T-helper 1 cell treated with Interleukin-12 subunit alpha and Interleukin-12 subunit beta and Interleukin-4 antibody, amounts not matched to agents 30 ng/mL and 1 ng/mL, for 36 hours (primary cell): ENCODE measurements at regions not wholly inside any gene's neighbourhood (a gene's known extent, or its start where the extent isn't known, plus 50 kb on each side); places are given as distances from the start of the nearest gene placed in this dataset.

Experiments
- intact Hi-C: fragments of 100-400 bp; cut with micrococcal nuclease; formaldehyde crosslinking; loops from one replicate; pipeline ENCODE4 v1.15.1; 2024

DNA sequence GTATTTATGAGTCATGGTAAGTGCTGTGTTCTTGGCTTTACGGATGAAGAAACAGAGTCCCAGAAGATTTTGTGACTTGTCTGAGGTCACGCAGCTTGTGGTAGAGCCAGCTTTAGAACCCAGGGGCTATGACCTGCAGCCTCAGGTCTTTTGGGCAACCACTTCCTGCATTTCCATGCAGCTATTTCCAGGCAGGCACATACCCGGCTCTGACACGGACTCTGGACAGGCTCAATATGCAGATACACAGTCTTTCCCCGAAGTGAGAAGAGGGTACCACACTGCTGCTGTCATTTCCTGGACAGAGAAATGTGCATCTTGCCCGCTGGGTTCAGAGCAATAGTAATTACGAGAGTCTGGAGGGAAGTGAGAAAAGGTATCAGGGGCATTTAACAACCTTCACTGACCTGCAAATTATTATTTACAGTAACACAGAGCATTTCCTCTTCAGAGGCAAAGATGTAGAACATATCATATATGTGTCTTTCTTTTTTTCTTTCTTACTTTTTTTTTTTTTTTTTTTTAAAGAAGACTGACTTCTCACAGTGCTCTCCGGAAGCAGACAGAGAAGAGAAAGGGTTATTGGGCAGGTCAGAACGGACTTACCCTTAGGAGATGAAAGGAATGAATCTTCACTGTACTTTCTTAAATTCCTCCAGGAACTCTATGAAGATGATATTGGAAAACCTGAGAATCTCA, 185.1 kb downstream of the CLIC5 start:
- intact Hi-C loops: loop anchor here (1.0 to 5.0 kb wide), 6 partner anchors 28 to 898 kb away; partner anchors contain the start of gene CLIC5

DNA sequence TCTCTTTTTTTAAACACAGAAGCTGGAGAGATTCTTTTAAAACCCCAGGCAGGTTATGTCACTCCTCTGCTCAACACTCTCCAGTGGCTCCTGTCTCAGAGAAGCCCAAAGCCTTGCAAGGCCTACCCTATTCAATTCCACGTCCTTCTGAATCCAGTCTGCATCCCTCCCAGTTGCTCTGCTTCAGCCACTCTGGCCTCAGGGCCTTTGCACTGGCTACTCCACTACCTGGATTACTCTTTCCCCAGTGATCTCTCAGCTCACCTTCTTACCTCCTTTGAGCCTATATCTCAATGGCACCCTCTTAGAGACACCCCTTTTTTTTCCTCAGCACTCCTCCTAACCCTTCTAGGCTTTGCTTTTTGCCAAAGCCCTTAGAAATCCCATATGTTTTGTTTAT, 185.8 kb downstream of the CLIC5 start:
- intact Hi-C loops: loop anchor here (1.0 to 5.0 kb wide), 6 partner anchors 28 to 898 kb away; partner anchors contain the start of gene CLIC5

DNA sequence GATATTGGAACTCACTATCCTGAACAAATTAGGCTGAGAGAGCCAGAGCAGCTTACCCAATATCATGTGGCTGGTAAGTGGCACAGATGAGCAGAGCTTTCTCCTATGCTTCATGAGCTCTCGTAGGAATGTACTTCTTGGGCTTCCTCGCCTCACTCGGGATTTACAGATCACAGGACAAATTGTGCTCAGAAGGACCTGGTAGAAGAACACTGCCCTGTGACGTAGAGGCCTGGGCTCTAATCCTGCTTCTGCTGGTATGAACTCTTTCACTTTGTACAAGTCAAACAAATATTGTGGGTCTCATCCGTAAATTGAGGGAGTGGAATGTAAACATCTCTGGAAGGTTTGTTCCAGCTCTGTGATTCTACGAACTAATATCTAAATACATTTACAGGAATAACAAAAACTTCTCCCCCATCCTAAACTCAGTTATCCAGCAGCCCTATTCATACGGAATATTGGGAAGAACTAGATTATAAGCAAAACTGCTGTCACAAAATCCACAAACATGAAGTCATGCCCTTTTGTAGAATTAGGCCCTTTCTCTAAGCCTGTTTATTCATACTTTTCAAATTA, 187.6 kb downstream of the CLIC5 start:
- intact Hi-C loops: no loop called here

DNA sequence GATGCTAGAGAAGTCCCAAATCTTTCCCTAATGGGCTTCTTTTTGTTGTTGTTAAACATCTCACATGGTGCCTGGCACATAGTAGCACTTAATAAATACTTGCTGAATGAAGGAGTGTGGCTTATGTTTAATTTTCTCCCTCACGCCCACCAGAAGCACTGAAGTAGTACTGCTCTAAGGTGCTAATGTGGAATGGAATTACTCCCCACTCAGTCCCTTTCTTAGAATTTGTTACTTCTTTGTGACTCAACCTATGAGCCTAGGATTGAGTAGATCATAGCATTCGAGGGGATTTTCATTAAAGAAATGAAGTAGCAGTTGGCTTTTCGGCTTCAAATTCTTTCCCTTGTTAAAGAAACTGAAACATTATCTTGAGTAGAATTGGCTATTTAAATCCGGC, 192.8 kb downstream of the CLIC5 start:
- intact Hi-C loops: no loop called here

- intact Hi-C loops: no loop called here
Measured at GRCh38 chr6:45822246-45822812, 193.3 kb downstream of the CLIC5 start.

- intact Hi-C loops: no loop called here
Measured at GRCh38 chr6:45818655-45819054, 197.0 kb downstream of the CLIC5 start.

DNA sequence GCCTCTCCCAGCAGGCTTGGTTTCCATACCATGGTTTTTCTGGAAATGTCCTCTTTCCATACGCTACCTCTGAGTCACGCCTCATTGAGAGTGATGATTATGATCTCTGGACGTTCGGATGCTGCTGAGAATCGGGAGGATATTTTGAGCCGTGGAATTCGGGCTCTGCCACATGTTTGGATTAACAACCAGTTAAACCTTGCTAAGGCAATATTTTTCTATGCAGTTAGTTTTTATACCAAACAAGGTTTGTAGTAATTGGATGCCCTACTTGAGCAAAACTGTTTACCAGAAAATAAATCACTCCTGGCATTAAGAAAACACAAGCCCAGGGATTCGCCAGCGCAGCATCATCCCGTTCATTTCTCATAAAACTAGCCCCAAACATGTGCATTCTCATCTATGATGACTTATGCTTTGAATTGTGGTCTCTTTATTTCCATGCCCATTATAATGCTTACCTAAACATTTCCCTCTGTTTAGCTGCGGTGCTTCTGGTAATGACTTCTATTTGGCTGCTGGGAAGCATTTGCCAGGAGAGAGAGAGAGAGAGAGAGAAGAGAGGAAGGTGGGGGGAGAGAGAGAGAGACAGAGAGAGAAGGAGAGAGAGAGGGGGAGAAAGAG, 198.9 kb downstream of the CLIC5 start:
- intact Hi-C loops: no loop called here

- intact Hi-C loops: no loop called here
Measured at GRCh38 chr6:45815466-45816125, 200.1 kb downstream of the CLIC5 start.

GRCh38 chr6:45814772-45815171, 200.9 kb downstream of the CLIC5 start:
- intact Hi-C loops: no loop called here

GRCh38 chr6:45813943-45814342, 201.7 kb downstream of the CLIC5 start:
- intact Hi-C loops: no loop called here

- intact Hi-C loops: no loop called here
Measured at GRCh38 chr6:45812922-45813321, 202.7 kb downstream of the CLIC5 start.

- intact Hi-C loops: no loop called here
Measured at GRCh38 chr6:45808917-45809316, 206.7 kb downstream of the CLIC5 start.

DNA sequence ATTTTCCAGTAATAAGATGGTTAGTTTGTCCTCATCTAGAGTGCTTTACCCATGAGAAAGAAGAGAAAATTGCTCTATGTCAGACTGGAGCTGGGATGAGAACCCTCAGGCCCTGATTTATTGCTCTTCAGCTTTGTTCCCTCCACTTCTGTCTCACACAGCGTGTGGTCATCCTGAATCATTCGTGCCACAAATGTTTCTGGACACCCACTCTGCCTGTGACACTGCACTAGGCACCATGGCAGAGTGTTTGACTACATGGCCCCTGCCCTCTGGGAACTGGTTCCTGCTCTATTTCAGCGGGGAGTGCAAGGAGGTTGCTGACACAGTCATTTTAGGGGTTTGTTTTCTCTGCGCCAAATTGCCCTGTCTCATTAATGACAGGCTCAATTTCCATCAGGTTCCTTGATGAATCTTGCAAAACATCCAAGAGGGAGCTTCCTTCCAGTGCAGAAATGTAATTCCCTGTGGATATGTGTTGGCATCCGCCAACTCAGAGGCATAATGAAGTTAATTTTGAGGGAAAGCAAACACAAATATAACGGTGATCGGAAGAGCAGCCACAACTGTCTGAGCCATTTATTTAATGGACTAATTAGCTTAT, 207.5 kb downstream of the CLIC5 start:
- intact Hi-C loops: no loop called here

DNA sequence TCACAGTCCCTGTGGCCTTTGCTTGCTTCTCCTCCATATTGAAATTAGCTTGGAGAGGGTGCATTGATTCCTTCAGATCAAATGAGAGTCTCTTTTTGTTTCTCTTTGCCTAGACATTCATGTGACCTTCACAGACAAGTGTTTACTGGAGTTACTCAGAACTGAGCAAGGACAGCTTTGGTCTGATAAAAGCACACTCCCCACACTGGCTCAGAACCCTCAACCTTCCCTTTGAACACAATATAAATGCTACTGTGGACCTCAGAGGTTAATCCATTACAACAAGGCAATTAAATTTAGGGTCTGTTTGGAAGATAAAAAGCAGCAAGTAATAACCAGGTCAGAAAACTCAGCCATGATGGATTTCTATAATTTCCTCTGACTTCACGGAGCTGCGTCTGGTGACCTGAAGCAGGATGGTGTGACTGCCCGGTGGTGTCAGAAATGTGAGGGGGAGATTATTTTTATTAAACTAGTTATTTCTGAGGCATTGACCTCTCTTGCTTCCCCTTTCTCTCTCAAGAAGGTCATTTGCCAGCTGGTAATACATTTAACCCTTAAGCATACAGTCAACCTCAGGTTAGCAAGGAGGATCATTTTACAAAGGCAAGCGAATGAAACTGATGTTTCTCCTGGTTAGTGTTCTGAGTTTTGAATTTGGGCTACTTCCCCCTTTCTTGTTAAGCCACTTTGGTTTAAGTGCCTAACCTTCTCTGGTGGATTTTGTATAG, 208.2 kb downstream of the CLIC5 start:
- intact Hi-C loops: no loop called here

GRCh38 chr6:45806172-45806571, 209.5 kb downstream of the CLIC5 start:
- intact Hi-C loops: no loop called here

GRCh38 chr6:45803071-45803470, 212.6 kb downstream of the CLIC5 start:
- intact Hi-C loops: loop anchor here (5.0 kb wide), 1 partner anchor 426 kb away; the partner anchor contains the start of gene SUPT3H

- intact Hi-C loops: loop anchor here (1.0 to 5.0 kb wide), 5 partner anchors 29 to 424 kb away; partner anchors contain the start of gene SUPT3H
Measured at GRCh38 chr6:45801471-45802289, 214.0 kb downstream of the CLIC5 start.

GRCh38 chr6:45800911-45801310, 214.7 kb downstream of the CLIC5 start:
- intact Hi-C loops: loop anchor here (1.0 to 5.0 kb wide), 3 partner anchors 64 to 424 kb away; partner anchors contain the start of gene SUPT3H

GRCh38 chr6:45795678-45796077, 220.0 kb downstream of the CLIC5 start:
- intact Hi-C loops: no loop called here

- intact Hi-C loops: no loop called here
Measured at GRCh38 chr6:45794465-45794864, 221.2 kb downstream of the CLIC5 start.
